ENCODE measurements at regions not wholly inside any gene's neighbourhood (a gene's known extent, or its start where the extent isn't known, plus 50 kb on each side); places are given as distances from the start of the nearest gene placed in this dataset.

- no peak overlapping the region for H4K8ac ChIP-seq (ENCODE audit: low read depth, low read length)
- H3K4me3 ChIP-seq (ENCODE audit: low read depth, low read length): no peak overlapping the region
- H3K9me3 ChIP-seq (ENCODE audit: insufficient read depth, low read depth, low read length): no peaks in the 10 kb centered on the region
- no peak overlapping the region for H2AK5ac ChIP-seq (ENCODE audit: low read length)
- H3K27ac ChIP-seq (ENCODE audit: low read depth, low read length): no peak overlapping the region
- no peak overlapping the region for H2BK12ac ChIP-seq (ENCODE audit: low read length)
- DNase-seq: no peak
- H3K36me3 ChIP-seq (ENCODE audit: control insufficient read depth in 1 of 2, insufficient read depth in 2 of 2, low read length in 2 of 2): no peaks in the 10 kb centered on the region
- H2BK120ac ChIP-seq (ENCODE audit: insufficient read depth, low read length, poor library complexity): no peak overlapping the region
- no peak overlapping the region for H4K91ac ChIP-seq (ENCODE audit: low read depth, low read length)
- H3K4me2 ChIP-seq (ENCODE audit: low read length): no peak overlapping the region
- no peak overlapping the region for H2AFZ ChIP-seq (ENCODE audit: insufficient read depth, low read length, poor library complexity)
- H3K18ac ChIP-seq (ENCODE audit: low read length): no peak overlapping the region
- H3K27me3 ChIP-seq (ENCODE audit: insufficient read depth, low read length): no peaks in the 10 kb centered on the region
- H3K79me1 ChIP-seq (ENCODE audit: low read length): no peaks in the 10 kb centered on the region
- H3K14ac ChIP-seq (ENCODE audit: low read length): no peak overlapping the region
- H3K4ac ChIP-seq (ENCODE audit: low read depth, low read length): no peak overlapping the region
- H3K4me1 ChIP-seq (ENCODE audit: control insufficient read depth in 1 of 2, insufficient read depth in 2 of 2, low read length in 2 of 2): no peaks in the 10 kb centered on the region
- H3K9ac ChIP-seq (ENCODE audit: low read length): no peak overlapping the region
- WGBS (ENCODE audit: extremely low coverage, insufficient coverage, insufficient read length): no CpG with 5 or more reads among the region's 2 CpGs
- H3K23ac ChIP-seq (ENCODE audit: low read length): no peak overlapping the region
- H3K79me2 ChIP-seq (ENCODE audit: control insufficient read depth, insufficient read depth, low read length, poor library complexity): no peaks in the 10 kb centered on the region
- no peak overlapping the region for H4K12ac ChIP-seq (ENCODE audit: low read depth, low read length)
- H2BK5ac ChIP-seq (ENCODE audit: low read depth, low read length, poor library complexity): no peak overlapping the region
Observed at GRCh38 chr1:38677756-38678155, 181.8 kb downstream of the RRAGC start.

- H3K9me3 ChIP-seq (ENCODE audit: insufficient read depth, low read depth, low read length): no peaks in the 10 kb centered on the region
- no CpG with 5 or more reads among the region's 6 CpGs for WGBS (ENCODE audit: extremely low coverage, insufficient coverage, insufficient read length)
- no peak overlapping the region for H3K9ac ChIP-seq (ENCODE audit: low read length)
- no peaks in the 10 kb centered on the region for H3K79me1 ChIP-seq (ENCODE audit: low read length)
- H2AK5ac ChIP-seq (ENCODE audit: low read length): no peak overlapping the region
- H4K8ac ChIP-seq (ENCODE audit: low read depth, low read length): no peak overlapping the region
- H3K4me3 ChIP-seq (ENCODE audit: low read depth, low read length): no peak overlapping the region
- H3K4me1 ChIP-seq (ENCODE audit: control insufficient read depth in 1 of 2, insufficient read depth in 2 of 2, low read length in 2 of 2): no peaks in the 10 kb centered on the region
- no peak overlapping the region for H3K23ac ChIP-seq (ENCODE audit: low read length)
- DNase-seq: no peak
- no peak overlapping the region for H2BK5ac ChIP-seq (ENCODE audit: low read depth, low read length, poor library complexity)
- H3K4me2 ChIP-seq (ENCODE audit: low read length): no peak overlapping the region
- no peak overlapping the region for H4K91ac ChIP-seq (ENCODE audit: low read depth, low read length)
- H3K18ac ChIP-seq (ENCODE audit: low read length): no peak overlapping the region
- no peak overlapping the region for H3K27ac ChIP-seq (ENCODE audit: low read depth, low read length)
- no peak overlapping the region for H2BK12ac ChIP-seq (ENCODE audit: low read length)
- H3K27me3 ChIP-seq (ENCODE audit: insufficient read depth, low read length): no peaks in the 10 kb centered on the region
- H3K4ac ChIP-seq (ENCODE audit: low read depth, low read length): no peak overlapping the region
- no peak overlapping the region for H3K14ac ChIP-seq (ENCODE audit: low read length)
- H3K36me3 ChIP-seq (ENCODE audit: control insufficient read depth in 1 of 2, insufficient read depth in 2 of 2, low read length in 2 of 2): no peaks in the 10 kb centered on the region
- H2BK120ac ChIP-seq (ENCODE audit: insufficient read depth, low read length, poor library complexity): no peak overlapping the region
- no peak overlapping the region for H4K12ac ChIP-seq (ENCODE audit: low read depth, low read length)
- no peak overlapping the region for H2AFZ ChIP-seq (ENCODE audit: insufficient read depth, low read length, poor library complexity)
- no peaks in the 10 kb centered on the region for H3K79me2 ChIP-seq (ENCODE audit: control insufficient read depth, insufficient read depth, low read length, poor library complexity)
Observed at GRCh38 chr1:38677311-38677710, 182.3 kb downstream of the RRAGC start.

GRCh38 chr1:38672692-38673091 lies 186.9 kb downstream of the RRAGC start:
- H3K4me1 ChIP-seq (ENCODE audit: control insufficient read depth in 1 of 2, insufficient read depth in 2 of 2, low read length in 2 of 2): no peaks in the 10 kb centered on the region
- DNase-seq: no peak
- no peak overlapping the region for H4K91ac ChIP-seq (ENCODE audit: low read depth, low read length)
- H2AK5ac ChIP-seq (ENCODE audit: low read length): no peak overlapping the region
- peaks cover 2% of the 10 kb centered on the region for H3K9me3 ChIP-seq (ENCODE audit: insufficient read depth, low read depth, low read length)
- H3K27ac ChIP-seq (ENCODE audit: low read depth, low read length): no peak overlapping the region
- no peaks in the 10 kb centered on the region for H3K27me3 ChIP-seq (ENCODE audit: insufficient read depth, low read length)
- no peak overlapping the region for H3K4me3 ChIP-seq (ENCODE audit: low read depth, low read length)
- no peaks in the 10 kb centered on the region for H3K79me2 ChIP-seq (ENCODE audit: control insufficient read depth, insufficient read depth, low read length, poor library complexity)
- H4K12ac ChIP-seq (ENCODE audit: low read depth, low read length): no peak overlapping the region
- H3K14ac ChIP-seq (ENCODE audit: low read length): no peak overlapping the region
- no peak overlapping the region for H3K9ac ChIP-seq (ENCODE audit: low read length)
- H2BK12ac ChIP-seq (ENCODE audit: low read length): no peak overlapping the region
- H2BK5ac ChIP-seq (ENCODE audit: low read depth, low read length, poor library complexity): no peak overlapping the region
- no peak overlapping the region for H3K18ac ChIP-seq (ENCODE audit: low read length)
- no peaks in the 10 kb centered on the region for H3K36me3 ChIP-seq (ENCODE audit: control insufficient read depth in 1 of 2, insufficient read depth in 2 of 2, low read length in 2 of 2)
- H2AFZ ChIP-seq (ENCODE audit: insufficient read depth, low read length, poor library complexity): no peak overlapping the region
- no peaks in the 10 kb centered on the region for H3K79me1 ChIP-seq (ENCODE audit: low read length)
- WGBS (ENCODE audit: extremely low coverage, insufficient coverage, insufficient read length): no CpG with 5 or more reads among the region's 4 CpGs
- no peak overlapping the region for H2BK120ac ChIP-seq (ENCODE audit: insufficient read depth, low read length, poor library complexity)
- no peak overlapping the region for H4K8ac ChIP-seq (ENCODE audit: low read depth, low read length)
- no peak overlapping the region for H3K4ac ChIP-seq (ENCODE audit: low read depth, low read length)
- H3K23ac ChIP-seq (ENCODE audit: low read length): no peak overlapping the region
- no peak overlapping the region for H3K4me2 ChIP-seq (ENCODE audit: low read length)

GRCh38 chr1:38671221-38671620 lies 188.4 kb downstream of the RRAGC start:
- H2AFZ ChIP-seq (ENCODE audit: insufficient read depth, low read length, poor library complexity): no peak overlapping the region
- H3K4ac ChIP-seq (ENCODE audit: low read depth, low read length): no peak overlapping the region
- no peak overlapping the region for H4K91ac ChIP-seq (ENCODE audit: low read depth, low read length)
- H3K4me2 ChIP-seq (ENCODE audit: low read length): no peak overlapping the region
- H3K4me1 ChIP-seq (ENCODE audit: control insufficient read depth in 1 of 2, insufficient read depth in 2 of 2, low read length in 2 of 2): no peaks in the 10 kb centered on the region
- no peak overlapping the region for H2BK120ac ChIP-seq (ENCODE audit: insufficient read depth, low read length, poor library complexity)
- 100% methylated on average over 1 of the region's 8 CpGs for WGBS (ENCODE audit: extremely low coverage, insufficient coverage, insufficient read length)
- no peak for DNase-seq
- no peak overlapping the region for H3K23ac ChIP-seq (ENCODE audit: low read length)
- H3K9ac ChIP-seq (ENCODE audit: low read length): no peak overlapping the region
- peaks cover 3% of the 10 kb centered on the region for H3K9me3 ChIP-seq (ENCODE audit: insufficient read depth, low read depth, low read length)
- no peaks in the 10 kb centered on the region for H3K79me2 ChIP-seq (ENCODE audit: control insufficient read depth, insufficient read depth, low read length, poor library complexity)
- no peak overlapping the region for H3K18ac ChIP-seq (ENCODE audit: low read length)
- no peak overlapping the region for H2AK5ac ChIP-seq (ENCODE audit: low read length)
- no peak overlapping the region for H4K12ac ChIP-seq (ENCODE audit: low read depth, low read length)
- no peaks in the 10 kb centered on the region for H3K36me3 ChIP-seq (ENCODE audit: control insufficient read depth in 1 of 2, insufficient read depth in 2 of 2, low read length in 2 of 2)
- H3K14ac ChIP-seq (ENCODE audit: low read length): no peak overlapping the region
- no peak overlapping the region for H3K27ac ChIP-seq (ENCODE audit: low read depth, low read length)
- H3K4me3 ChIP-seq (ENCODE audit: low read depth, low read length): no peak overlapping the region
- no peak overlapping the region for H2BK5ac ChIP-seq (ENCODE audit: low read depth, low read length, poor library complexity)
- no peak overlapping the region for H2BK12ac ChIP-seq (ENCODE audit: low read length)
- no peaks in the 10 kb centered on the region for H3K27me3 ChIP-seq (ENCODE audit: insufficient read depth, low read length)
- H3K79me1 ChIP-seq (ENCODE audit: low read length): no peaks in the 10 kb centered on the region
- no peak overlapping the region for H4K8ac ChIP-seq (ENCODE audit: low read depth, low read length)

Data from trophoblast cell (in vitro differentiated cells and primary cell).